K562 (cell line): ENCODE measurements at regions not wholly inside any gene's neighbourhood (a gene's known extent, or its start where the extent isn't known, plus 50 kb on each side); places are given as distances from the start of the nearest gene placed in this dataset.

Experiments used
- CBFB ChIP-seq: sonication (generic); formaldehyde crosslinking; IDR thresholded peaks from 2 replicates; pipeline ENCODE4 v1.4.0; 2020; ENCODE audit warnings: mild to moderate bottlenecking, missing genetic modification reagents
- EP300 ChIP-seq: IDR thresholded peaks from 2 replicates; pipeline ENCODE4 v1.6.1; 2012; ENCODE audit warnings: low read length, improper control_type of control experiment
- KAT7 ChIP-seq: sonication (generic); formaldehyde crosslinking; IDR thresholded peaks from 2 replicates; pipeline ENCODE4 v1.8.0; 2022; ENCODE audit warnings: missing genetic modification reagents, mild to moderate bottlenecking, borderline replicate concordance
- MEF2A ChIP-seq: IDR thresholded peaks from 2 replicates; pipeline ENCODE4 v1.6.1; 2011; ENCODE audit warnings: low read depth, mild to moderate bottlenecking, low read length, moderate library complexity; ENCODE audit not compliant: control insufficient read depth
- NBN ChIP-seq: fragments of 450-650 bp; IDR thresholded peaks from 2 replicates; pipeline ENCODE4 v1.6.1; 2016; ENCODE audit warnings: low read depth, mild to moderate bottlenecking
- ZBTB11 ChIP-seq, 3 experiments: fragments of 200-800 bp in 1 of 3; fragments of 250-450 bp in 1 of 3; fragments of 450-650 bp in 1 of 3; sonication (Bioruptor Pico) in 1 of 3; sonication (Bioruptor generic) in 1 of 3; formaldehyde crosslinking in 1 of 3; IDR thresholded peaks; 2 replicates each; pipeline versions ENCODE4 v1.6.1 to v1.8.0; 2016 to 2022; ENCODE audit warnings: mild to moderate bottlenecking in 2 of 3, missing genetic modification characterization in 2 of 3, missing compliant biosample characterization in 1 of 3, moderate library complexity in 1 of 3
- ZKSCAN1 ChIP-seq: fragments of 150-350 bp; IDR thresholded peaks from 2 replicates; pipeline ENCODE4 v1.6.1; 2016; ENCODE audit warnings: low read depth, low read length
- ZNF24 ChIP-seq: fragments of 450-650 bp; IDR thresholded peaks from 2 replicates; pipeline ENCODE4 v1.6.1; 2016
- ZZZ3 ChIP-seq: fragments of 450-650 bp; IDR thresholded peaks from 2 replicates; pipeline ENCODE4 v1.6.1; 2016; ENCODE audit warnings: antibody characterized with exemption, mild to moderate bottlenecking, moderate library complexity
- TF ChIP-seq, protein P1 (sequence below), 3 experiments: IDR thresholded peaks in 2 of 3; conservative IDR thresholded peaks in 1 of 3; 2 replicates each; pipeline ENCODE4 v1.5.1; 2011 to 2012; ENCODE audit warnings: low read length in 3 of 3, mild to moderate bottlenecking in 3 of 3, control low read depth in 2 of 3, improper control_type of control experiment in 1 of 3, inconsistent platforms in 1 of 3, low read depth in 1 of 3, mixed read lengths in 1 of 3, moderate library complexity in 1 of 3; ENCODE audit not compliant: insufficient read depth in 2 of 3

DNA sequence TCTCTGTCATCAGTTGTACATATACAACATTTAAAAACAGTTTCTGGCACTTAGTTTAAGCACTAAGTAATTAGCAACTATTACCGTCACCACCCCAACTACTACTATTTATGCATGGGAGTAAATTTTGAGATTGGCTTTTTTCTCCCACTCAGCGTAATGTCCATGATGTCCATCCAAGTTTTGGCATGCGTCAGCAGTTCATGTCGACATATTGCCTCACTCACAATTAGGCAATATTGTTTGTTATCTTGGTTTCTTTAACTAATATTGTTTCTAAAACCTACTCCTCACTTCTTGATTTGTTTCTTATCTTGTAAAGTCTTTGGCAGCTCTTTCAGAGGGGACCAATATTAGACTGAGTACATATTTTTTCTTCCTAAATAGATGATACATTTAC lies 131.3 kb downstream of the KCNJ18 start:
- TF ChIP-seq ZKSCAN1 (no peak), ZBTB11 (CRISPR knock-in tag; IDR thresholded peaks at IDR 0.05) (no peak), KAT7 (no peak), CBFB (CRISPR knock-in tag) (no peak), ZNF24 (no peak), EP300 (no peak), NBN (no peak), MEF2A (no peak), ZZZ3 (no peak)
- TF ChIP-seq, protein P1, sequence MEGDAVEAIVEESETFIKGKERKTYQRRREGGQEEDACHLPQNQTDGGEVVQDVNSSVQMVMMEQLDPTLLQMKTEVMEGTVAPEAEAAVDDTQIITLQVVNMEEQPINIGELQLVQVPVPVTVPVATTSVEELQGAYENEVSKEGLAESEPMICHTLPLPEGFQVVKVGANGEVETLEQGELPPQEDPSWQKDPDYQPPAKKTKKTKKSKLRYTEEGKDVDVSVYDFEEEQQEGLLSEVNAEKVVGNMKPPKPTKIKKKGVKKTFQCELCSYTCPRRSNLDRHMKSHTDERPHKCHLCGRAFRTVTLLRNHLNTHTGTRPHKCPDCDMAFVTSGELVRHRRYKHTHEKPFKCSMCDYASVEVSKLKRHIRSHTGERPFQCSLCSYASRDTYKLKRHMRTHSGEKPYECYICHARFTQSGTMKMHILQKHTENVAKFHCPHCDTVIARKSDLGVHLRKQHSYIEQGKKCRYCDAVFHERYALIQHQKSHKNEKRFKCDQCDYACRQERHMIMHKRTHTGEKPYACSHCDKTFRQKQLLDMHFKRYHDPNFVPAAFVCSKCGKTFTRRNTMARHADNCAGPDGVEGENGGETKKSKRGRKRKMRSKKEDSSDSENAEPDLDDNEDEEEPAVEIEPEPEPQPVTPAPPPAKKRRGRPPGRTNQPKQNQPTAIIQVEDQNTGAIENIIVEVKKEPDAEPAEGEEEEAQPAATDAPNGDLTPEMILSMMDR (IDR thresholded peaks at IDR 0.05 in 2 of 3, conservative IDR thresholded peaks at IDR 0.05 in 1 of 3; ENCODE audit: insufficient read depth in 2 of 3, low read depth in 1 of 3, low read length in 3 of 3), result no peak
